NCI-H187 (cell line): ENCODE measurements at regions not wholly inside any gene's neighbourhood (a gene's known extent, or its start where the extent isn't known, plus 50 kb on each side); places are given as distances from the start of the nearest gene placed in this dataset.

Experiments
- DNase-seq, 2 experiments: peaks; one replicate each; lab custom pipeline; 2025; lab: John Stamatoyannopoulos, UW

GRCh38 chr18:46294318-46294717 is 190.1 kb downstream of the HAUS1 start:
- no peak for DNase-seq

- DNase-seq = no peak
Measured at GRCh38 chr18:46294751-46295150, 190.6 kb downstream of the HAUS1 start.

- DNase-seq = no peak
Measured at GRCh38 chr18:46295416-46295815, 191.2 kb downstream of the HAUS1 start.

- no peak for DNase-seq
Measured at GRCh38 chr18:46296656-46297055, 192.5 kb downstream of the HAUS1 start.

GRCh38 chr18:46297124-46297523 is 192.9 kb downstream of the HAUS1 start:
- no peak for DNase-seq

- no peak for DNase-seq
Measured at GRCh38 chr18:46297621-46298020, 193.4 kb downstream of the HAUS1 start.

GRCh38 chr18:46298511-46298910 is 194.3 kb downstream of the HAUS1 start:
- no peak for DNase-seq

GRCh38 chr18:46299465-46300008 is 195.4 kb downstream of the HAUS1 start:
- no peak for DNase-seq

- no peak for DNase-seq
Measured at GRCh38 chr18:46301081-46301480, 196.9 kb downstream of the HAUS1 start.

- no peak for DNase-seq
Measured at GRCh38 chr18:46301571-46301970, 197.4 kb downstream of the HAUS1 start.

- DNase-seq = no peak
Measured at GRCh38 chr18:46302528-46303485, 198.6 kb downstream of the HAUS1 start.

- peak; percentile 3 to 19 for DNase-seq
Measured at GRCh38 chr18:46310258-46310657, 206.1 kb downstream of the HAUS1 start.

- DNase-seq = no peak
Measured at GRCh38 chr18:46310675-46311345, 206.6 kb downstream of the HAUS1 start.

GRCh38 chr18:46311491-46311890 is 207.3 kb downstream of the HAUS1 start:
- DNase-seq = no peak

GRCh38 chr18:46312221-46312620 is 208.0 kb downstream of the HAUS1 start:
- DNase-seq = no peak

GRCh38 chr18:46313521-46313920 is 209.3 kb downstream of the HAUS1 start:
- DNase-seq = no peak

- DNase-seq = no peak
Measured at GRCh38 chr18:46314011-46314410, 209.8 kb downstream of the HAUS1 start.

- DNase-seq = no peak
Measured at GRCh38 chr18:46315161-46315560, 211.0 kb downstream of the HAUS1 start.

- DNase-seq = no peak
Measured at GRCh38 chr18:46318356-46318755, 214.2 kb downstream of the HAUS1 start.

GRCh38 chr18:46319783-46320182 is 215.6 kb downstream of the HAUS1 start:
- DNase-seq = no peak

GRCh38 chr18:46320297-46320696 is 216.1 kb downstream of the HAUS1 start:
- no peak for DNase-seq

- DNase-seq = no peak
Measured at GRCh38 chr18:46320928-46321711, 216.9 kb downstream of the HAUS1 start.
